ES-I3 (cell line): ENCODE measurements at regions not wholly inside any gene's neighbourhood (a gene's known extent, or its start where the extent isn't known, plus 50 kb on each side); places are given as distances from the start of the nearest gene placed in this dataset.
"Not testable (repeated sequence)": the region's sequence is repeated elsewhere in the genome, so short reads cannot be mapped to it uniquely, and the experiment has no call there.

Experiments used
- H3K36me3 ChIP-seq: 2 replicates; pipeline ENCODE4 v1.6.1; 2013; ENCODE audit warnings: mild to moderate bottlenecking, low read length, control low read depth, moderate library complexity; ENCODE audit not compliant: insufficient read depth
- H3K4me1 ChIP-seq: 2 replicates; pipeline ENCODE4 v1.6.1; 2013; ENCODE audit warnings: mild to moderate bottlenecking, control low read depth, low read length; ENCODE audit not compliant: insufficient read depth
- H3K9ac ChIP-seq: 2 replicates; pipeline ENCODE4 v1.6.1; 2013; ENCODE audit warnings: low read depth, mild to moderate bottlenecking, low read length, moderate library complexity
- H3K9me3 ChIP-seq: 2 replicates; pipeline ENCODE4 v1.6.1; 2013; ENCODE audit warnings: mild to moderate bottlenecking, low read length, moderate library complexity; ENCODE audit not compliant: control insufficient read depth, insufficient read depth

DNA sequence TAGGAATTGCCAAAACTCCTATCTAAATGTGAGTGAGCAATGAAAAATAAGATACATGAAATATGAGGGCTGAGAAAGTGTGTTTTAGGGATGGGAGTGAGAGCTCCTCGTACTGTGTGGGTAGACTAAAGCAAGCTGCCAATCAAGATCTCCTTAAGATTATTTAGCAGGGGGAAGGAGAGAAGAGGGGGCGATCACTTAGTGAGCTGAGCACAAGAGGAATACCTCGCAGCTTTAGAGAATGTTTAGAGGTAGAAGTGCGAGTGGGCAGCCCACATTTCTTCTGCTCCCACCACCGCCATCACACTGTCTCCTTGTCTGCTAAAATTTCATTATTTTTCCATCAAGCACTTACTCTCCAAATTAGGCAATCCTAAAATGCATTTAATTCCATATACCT is 312.6 kb downstream of the ALDH8A1 start:
- H3K36me3 ChIP-seq, result no peaks in the 10 kb centered on the region
- peaks cover 19% of the 10 kb centered on the region for H3K4me1 ChIP-seq
- H3K9me3 ChIP-seq, result no peaks in the 10 kb centered on the region
- no peak overlapping the region for H3K9ac ChIP-seq

DNA sequence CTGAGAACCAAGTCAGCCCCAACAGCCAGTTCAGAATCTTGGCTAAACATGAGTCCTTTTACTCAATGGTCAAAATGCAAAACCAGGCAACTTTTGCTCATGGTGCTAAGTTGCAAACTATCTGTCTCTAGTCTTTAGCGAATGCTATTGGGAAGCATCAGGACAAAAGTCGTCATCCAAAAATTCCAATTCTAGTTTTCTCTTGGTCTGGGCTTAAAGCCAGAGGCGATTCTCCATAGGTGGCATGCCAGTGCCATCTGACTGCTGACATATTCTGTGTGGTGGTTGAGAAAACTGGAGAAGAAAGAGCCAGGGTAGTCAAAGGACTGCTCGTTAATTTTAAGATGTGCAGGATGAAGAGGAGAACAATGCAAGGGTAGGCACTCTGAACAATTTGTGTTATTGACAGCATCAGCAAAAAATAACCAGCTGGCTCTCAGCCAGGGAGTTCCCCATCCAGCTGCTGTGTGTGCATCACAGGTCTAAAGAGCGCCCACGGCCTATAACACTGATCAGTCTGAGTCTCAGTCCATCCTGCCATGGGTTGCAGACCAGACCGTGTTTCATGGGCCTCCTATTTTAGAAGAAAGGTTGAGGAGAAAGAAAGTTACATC is 313.6 kb downstream of the ALDH8A1 start:
- H3K4me1 ChIP-seq, result peaks cover 19% of the 10 kb centered on the region
- no peaks in the 10 kb centered on the region for H3K9me3 ChIP-seq
- no peak overlapping the region for H3K9ac ChIP-seq
- no peaks in the 10 kb centered on the region for H3K36me3 ChIP-seq

DNA sequence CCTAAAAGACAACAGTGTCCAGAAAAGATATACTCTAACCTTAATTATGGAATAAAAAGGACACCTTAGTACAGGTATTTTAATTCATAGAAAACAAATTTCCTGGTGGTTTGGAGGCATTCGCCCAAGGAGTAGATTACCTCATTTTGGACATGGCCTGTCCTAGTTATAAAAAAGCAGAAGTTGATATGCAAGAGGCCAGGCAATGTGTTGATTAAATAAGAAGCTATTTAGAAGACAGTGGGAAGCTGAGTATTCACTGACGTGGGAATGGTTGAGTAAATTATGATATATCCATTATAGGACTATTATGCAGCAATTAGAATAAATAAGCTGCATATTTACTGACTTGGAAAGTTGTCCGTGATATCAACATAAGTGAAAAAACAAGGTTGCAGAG is 314.9 kb downstream of the ALDH8A1 start:
- no peaks in the 10 kb centered on the region for H3K36me3 ChIP-seq
- H3K9me3 ChIP-seq, result no peaks in the 10 kb centered on the region
- H3K4me1 ChIP-seq, result peaks cover 19% of the 10 kb centered on the region
- no peak overlapping the region for H3K9ac ChIP-seq

DNA sequence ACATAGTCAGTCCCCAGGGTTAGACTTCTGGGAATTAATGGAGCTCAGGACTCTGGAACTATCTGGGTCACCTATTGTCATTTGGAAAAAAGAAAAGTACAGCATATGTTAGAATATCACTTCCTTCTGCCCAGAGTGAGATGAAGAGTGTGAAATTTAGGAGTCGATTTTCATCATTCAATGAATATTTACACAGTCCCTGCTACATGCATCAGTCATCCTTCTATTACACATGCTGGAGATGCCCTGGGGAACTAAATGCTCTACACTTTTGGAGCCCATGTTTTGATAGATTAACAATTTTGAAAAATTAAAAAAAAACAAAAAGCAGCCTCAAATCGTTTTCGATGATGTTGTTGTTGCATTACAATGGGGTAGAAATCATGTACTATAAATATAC is 315.4 kb downstream of the ALDH8A1 start:
- Histone ChIP-seq H3K4me1 (peaks cover 19% of the 10 kb centered on the region), H3K9ac (no peak overlapping the region), H3K36me3 (no peaks in the 10 kb centered on the region), H3K9me3 (no peaks in the 10 kb centered on the region)

DNA sequence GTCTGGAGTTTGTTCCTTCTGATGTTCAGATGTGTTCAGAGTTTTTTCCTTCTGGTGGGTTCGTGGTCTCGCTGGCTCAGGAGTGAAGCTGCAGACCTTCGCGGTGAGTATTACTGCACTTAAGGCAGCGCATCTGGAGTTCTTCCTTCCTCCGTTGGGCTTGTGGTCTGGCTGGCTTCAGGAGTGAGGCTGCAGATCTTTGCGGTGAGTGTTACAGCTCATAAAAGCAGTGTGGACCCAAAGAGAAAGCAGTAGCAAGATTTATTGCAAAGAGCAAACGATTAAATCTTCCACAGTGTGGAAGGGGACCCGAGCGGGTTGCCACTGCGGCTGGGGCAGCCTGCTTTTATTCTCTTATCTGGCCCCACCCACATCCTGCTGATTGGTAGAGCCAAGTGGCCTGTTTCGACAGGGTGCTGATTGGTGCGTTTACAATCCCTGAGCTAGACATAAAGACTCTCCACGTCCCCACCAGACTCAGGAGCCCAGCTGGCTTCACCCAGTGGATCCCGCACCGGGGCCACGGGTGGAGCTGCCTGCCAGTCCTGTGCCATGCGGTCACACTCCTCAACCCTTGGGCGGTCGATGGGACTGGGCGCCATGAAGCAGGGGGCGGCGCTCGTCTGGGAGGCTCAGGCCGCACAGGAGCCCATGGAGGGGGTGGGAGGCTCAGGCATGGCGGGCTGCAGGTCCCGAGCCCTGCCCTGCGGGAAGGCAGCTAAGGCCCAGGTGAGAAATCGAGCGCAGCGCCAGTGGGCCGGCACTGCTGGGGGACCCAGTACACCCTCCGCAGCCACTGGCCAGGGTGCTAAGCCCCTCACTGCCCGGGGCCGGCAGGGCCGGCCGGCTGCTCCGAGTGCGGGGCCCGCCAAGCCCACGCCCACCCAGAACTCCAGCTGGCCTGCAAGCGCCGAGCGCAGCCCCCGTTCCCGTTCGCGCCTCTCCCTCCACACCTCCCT is 315.3 kb upstream of the SGK1 start:
- not testable (repeated sequence) for H3K36me3 ChIP-seq, H3K9me3 ChIP-seq, H3K9ac ChIP-seq
- H3K4me1 ChIP-seq, result peaks cover 16% of the 10 kb centered on the region

DNA sequence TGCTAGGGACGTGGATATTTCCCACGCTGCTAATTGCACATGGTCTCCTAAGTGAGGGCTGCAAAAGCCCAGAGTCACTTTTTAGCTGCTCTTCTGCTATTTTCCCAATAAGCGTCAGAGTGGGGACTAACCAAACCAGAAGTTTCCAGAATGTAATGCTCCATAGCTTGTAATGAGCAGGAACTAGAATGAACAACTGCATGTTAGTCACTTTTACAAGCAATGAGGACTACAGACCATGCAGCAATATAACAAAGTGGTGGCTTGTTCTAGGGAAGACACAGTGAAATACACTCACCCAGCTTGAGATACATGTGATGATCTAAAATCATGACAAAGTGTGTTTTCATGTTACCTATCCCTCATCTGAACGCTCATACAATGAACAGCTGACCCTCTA is 314.1 kb upstream of the SGK1 start:
- Histone ChIP-seq H3K9ac (no peak overlapping the region), H3K4me1 (peaks cover 7% of the 10 kb centered on the region; the same call in 1 of the 2 replicates), H3K36me3 (no peaks in the 10 kb centered on the region), H3K9me3 (no peaks in the 10 kb centered on the region)

DNA sequence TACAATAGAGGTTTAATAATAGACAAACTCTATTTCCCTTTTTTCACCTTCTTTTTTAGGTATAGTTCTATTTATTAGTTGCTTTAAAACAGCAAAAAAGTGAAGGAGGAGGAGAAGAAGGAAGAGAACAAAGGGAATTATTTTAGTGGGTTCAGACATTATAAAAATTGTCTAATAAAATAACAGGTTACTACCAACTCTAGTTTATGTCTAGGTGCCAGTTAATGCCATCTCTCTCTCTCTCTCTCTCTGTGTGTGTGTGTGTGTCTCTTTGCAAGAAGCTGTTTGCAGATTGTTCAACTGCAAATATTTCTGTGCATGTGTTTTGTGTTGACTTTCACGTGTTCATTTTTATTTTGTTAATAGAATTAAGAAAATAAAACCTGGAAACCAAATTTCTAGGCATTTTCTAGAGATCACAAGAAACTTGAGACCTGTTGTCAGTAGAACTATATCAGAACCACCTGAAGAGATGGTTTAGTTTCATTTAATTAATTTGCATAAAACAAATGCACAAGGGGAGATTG is 313.5 kb upstream of the SGK1 start:
- H3K4me1 ChIP-seq, result peaks cover 5% of the 10 kb centered on the region; the same call in 1 of the 2 replicates
- no peaks in the 10 kb centered on the region for H3K36me3 ChIP-seq
- no peak overlapping the region for H3K9ac ChIP-seq
- no peaks in the 10 kb centered on the region for H3K9me3 ChIP-seq

DNA sequence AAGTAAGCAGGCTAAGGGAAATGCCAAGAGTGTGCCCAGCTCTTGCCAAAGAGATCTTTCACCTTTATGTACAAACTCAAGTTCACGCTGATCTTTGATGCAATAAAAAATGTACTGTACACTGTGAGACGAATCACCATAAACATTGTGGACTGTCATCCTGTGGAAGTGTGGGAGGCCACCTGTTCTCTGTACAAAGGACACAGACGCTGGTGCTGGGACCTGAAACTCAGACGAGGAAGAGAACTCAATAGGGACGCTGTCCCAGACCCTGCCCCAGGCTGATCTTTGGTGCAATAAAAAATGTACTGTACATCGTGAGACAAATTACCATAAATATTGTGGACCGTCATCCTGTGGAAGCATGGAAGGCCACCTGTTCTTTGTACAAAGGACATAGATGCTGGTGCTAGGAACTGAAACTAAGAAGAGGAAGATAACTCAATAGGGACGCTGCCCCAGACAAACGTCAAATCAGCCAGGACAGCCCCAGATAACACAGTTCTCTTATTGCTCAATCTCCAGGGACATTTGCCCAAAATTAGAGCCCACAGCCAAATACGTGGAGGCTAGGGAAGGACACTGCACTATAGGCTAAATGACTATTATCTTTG is 312.7 kb upstream of the SGK1 start:
- Histone ChIP-seq H3K36me3 (no peaks in the 10 kb centered on the region), H3K9ac (no peak overlapping the region), H3K4me1 (no peaks in the 10 kb centered on the region), H3K9me3 (no peaks in the 10 kb centered on the region)

DNA sequence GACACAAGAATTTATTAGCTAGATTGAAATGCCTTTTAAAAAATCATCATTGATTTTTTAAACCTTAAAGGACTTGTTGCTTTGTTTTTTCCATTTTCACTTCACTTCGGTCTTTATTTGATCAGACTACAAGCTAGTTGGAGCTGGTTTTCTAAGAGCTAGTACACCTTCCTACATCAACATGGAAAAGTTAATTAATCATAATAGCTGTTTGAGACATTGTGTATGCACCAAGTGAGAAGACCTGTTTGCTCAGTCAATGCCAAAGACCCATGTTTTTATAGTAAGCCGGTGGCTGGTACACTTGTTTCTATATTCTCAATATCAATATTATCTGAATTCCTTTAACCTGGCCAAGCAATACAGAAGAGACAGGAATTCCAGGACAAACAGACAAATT is 310.2 kb upstream of the SGK1 start:
- no peaks in the 10 kb centered on the region for H3K9me3 ChIP-seq

DNA sequence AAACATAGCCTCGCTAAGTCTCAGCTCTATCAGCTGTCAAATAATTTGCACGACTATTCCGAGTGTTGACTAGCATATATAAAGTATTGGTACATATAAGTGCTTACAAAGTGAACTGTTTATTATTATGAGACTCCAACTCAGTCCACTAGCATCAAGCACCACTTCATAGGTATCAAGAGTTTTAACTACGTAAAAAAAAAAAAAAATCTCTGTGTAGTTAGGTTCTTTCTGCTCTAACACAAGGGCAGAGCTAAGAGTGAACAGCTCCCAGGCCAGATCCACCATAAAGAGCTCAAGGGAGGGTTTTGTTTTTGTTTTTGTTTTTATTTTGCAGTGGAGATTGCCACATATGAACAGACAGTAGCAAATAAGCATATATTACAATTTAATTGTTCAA is 309.8 kb upstream of the SGK1 start:
- Histone ChIP-seq H3K9ac (no peak overlapping the region), H3K4me1 (no peaks in the 10 kb centered on the region), H3K36me3 (no peaks in the 10 kb centered on the region), H3K9me3 (no peaks in the 10 kb centered on the region)

More for the DNA sequence above, 310.2 kb upstream of the SGK1 start:
- no peaks in the 10 kb centered on the region for H3K36me3 ChIP-seq
- H3K9ac ChIP-seq, result no peak overlapping the region
- H3K4me1 ChIP-seq, result no peaks in the 10 kb centered on the region

DNA sequence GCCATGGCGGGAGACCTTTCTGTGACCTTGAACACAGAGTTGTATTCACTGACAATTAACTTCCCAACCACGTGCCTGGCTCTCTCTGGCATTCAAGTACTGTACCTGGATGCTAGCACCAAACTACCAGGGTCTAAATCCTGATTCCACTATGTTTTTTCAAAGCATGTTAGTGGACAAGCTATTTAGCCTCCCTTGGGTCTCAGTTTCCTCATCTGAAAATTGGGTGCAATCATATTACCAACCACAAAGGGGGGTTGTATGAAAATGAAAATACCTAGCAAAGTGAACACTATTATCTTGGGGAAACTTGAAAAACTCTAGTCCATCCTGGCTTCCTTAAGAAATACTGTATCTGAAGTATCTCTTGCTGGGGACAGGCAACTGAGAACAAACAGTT is 308.7 kb upstream of the SGK1 start:
- H3K9ac ChIP-seq, result no peak overlapping the region

DNA sequence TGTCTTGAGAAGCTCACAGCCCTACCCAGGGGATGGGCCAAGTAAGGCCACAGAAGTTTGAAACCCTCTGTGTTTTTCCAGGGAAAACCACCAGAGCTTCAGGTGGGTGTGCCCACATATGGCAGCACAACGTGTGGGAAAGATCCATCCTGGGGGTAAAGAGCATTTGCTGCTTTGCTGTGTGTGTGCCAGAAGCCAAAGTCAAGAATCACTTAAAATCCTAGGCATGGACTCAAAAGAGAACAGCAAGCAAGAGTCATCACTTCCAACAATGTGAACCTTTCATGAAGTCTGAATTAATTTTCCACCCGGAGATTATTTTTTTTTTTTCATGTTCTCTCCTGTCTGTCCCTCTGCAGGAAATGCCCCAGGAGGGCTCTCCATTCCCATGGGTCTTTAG is 308.2 kb upstream of the SGK1 start:
- H3K36me3 ChIP-seq, result no peaks in the 10 kb centered on the region
- peaks cover 4% of the 10 kb centered on the region; the same call in 1 of the 2 replicates for H3K4me1 ChIP-seq
- H3K9ac ChIP-seq, result no peak overlapping the region
- H3K9me3 ChIP-seq, result no peaks in the 10 kb centered on the region

More for the DNA sequence above, 308.7 kb upstream of the SGK1 start:
- no peaks in the 10 kb centered on the region for H3K9me3 ChIP-seq
- H3K36me3 ChIP-seq, result no peaks in the 10 kb centered on the region
- H3K4me1 ChIP-seq, result peaks cover 2% of the 10 kb centered on the region; the same call in 1 of the 2 replicates

DNA sequence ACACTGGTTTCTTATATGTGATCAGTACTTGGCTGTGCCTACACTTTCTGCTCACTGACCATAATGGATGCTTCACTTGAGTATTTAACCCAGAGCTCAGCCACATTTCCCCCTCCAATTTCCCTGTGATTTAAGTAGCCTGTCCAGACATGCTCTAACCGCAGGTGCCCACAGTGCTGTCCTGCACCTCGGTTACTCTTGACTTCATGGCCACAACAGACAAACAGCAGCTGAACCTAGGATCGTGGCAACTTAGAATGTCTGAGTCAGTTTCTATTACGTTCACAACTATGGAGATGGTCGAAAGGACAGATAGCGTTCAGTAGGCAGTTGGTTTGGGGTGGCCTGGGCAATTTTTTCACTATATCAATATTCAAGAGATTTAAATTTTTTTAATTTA is 306.9 kb upstream of the SGK1 start:
- Histone ChIP-seq H3K36me3 (no peaks in the 10 kb centered on the region), H3K4me1 (peaks cover 4% of the 10 kb centered on the region; the same call in 1 of the 2 replicates), H3K9ac (no peak overlapping the region), H3K9me3 (no peaks in the 10 kb centered on the region)

DNA sequence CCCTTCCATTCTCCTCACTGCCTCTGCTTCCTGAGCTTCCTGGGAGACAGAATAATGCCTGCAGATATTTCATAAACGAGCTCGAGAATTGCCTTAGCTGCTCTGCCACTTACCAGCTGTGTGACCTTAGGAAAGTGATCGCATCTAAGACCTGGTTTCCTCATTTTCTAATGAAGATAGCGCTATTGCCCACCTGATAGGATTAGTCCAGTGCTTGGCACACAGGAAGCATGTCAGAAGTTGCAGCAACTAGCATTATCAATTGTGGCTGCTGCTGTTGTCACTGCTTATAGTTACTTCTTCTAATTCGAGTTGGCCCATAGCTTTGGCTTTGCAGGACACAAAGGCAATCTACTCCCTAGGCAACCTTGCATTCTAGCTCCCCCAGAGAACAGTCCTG is 305.5 kb upstream of the SGK1 start:
- H3K9me3 ChIP-seq, result no peaks in the 10 kb centered on the region
- H3K36me3 ChIP-seq, result no peaks in the 10 kb centered on the region
- no peak overlapping the region for H3K9ac ChIP-seq
- H3K4me1 ChIP-seq, result peaks cover 4% of the 10 kb centered on the region; the same call in 1 of the 2 replicates
